Stomach smooth muscle (tissue), 2 donors: ENCODE measurements at regions not wholly inside any gene's neighbourhood (a gene's known extent, or its start where the extent isn't known, plus 50 kb on each side); places are given as distances from the start of the nearest gene placed in this dataset.

ENCODE experiments used
- H3K27ac ChIP-seq: one replicate; pipeline ENCODE4 v1.7.0; 2013; ENCODE audit warnings: mild to moderate bottlenecking, low read length, inconsistent platforms
- H3K27me3 ChIP-seq, 2 donors: one replicate each; pipeline ENCODE4 v1.7.0; 2013; ENCODE audit warnings: low read length in 2 of 2; ENCODE audit not compliant: insufficient read depth in 2 of 2, control insufficient read depth in 1 of 2
- H3K36me3 ChIP-seq, 2 donors: one replicate each; pipeline ENCODE4 v1.7.0; 2013; ENCODE audit warnings: low read length in 2 of 2; ENCODE audit not compliant: control insufficient read depth in 2 of 2, insufficient read depth in 2 of 2
- H3K4me1 ChIP-seq: one replicate; pipeline ENCODE4 v1.7.0; 2013; ENCODE audit warnings: low read length; ENCODE audit not compliant: control insufficient read depth, insufficient read depth
- H3K4me3 ChIP-seq, 2 donors: one replicate each; pipeline ENCODE4 v1.7.0; 2013; ENCODE audit warnings: low read length in 2 of 2
- H3K9ac ChIP-seq, 2 donors: one replicate each; pipeline ENCODE4 v1.7.0; 2013; ENCODE audit warnings: low read length in 2 of 2, mild to moderate bottlenecking in 1 of 2
- H3K9me3 ChIP-seq, 2 donors: one replicate each; pipeline ENCODE4 v1.7.0; 2013; ENCODE audit warnings: low read length in 2 of 2; ENCODE audit not compliant: control insufficient read depth in 2 of 2
- donor health status: healthy.
- donor health status: Pancreatic carcinoma.

DNA sequence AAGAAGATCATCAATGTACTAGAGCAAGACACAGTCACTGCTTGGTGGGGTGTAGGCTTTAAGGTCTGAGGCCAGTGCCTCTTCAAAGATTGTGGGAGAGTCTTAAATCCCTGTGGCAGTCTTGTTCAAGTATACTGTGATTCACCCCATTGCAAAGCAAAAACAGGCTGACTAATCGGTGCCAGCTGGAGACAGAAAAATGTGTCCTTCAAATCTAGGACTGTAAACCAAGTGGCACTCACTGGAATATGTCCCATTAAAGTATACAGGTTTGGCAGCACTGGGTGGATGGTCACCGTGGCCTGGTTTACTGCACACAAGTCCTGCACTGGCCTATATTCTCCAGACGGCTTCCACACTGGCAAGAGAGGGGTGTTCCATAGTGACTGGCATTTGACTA, 1315.3 kb downstream of the TMEM121 start:
- no peak overlapping the region for H3K27ac ChIP-seq
- no peaks in the 10 kb centered on the region for H3K36me3 ChIP-seq
- no peak overlapping the region for H3K9ac ChIP-seq
- peaks cover 3 to 4% of the 10 kb centered on the region in 2 donors for H3K27me3 ChIP-seq
- H3K4me1 ChIP-seq = peaks cover 3% of the 10 kb centered on the region
- H3K9me3 ChIP-seq = no peaks in the 10 kb centered on the region
- H3K4me3 ChIP-seq = no peak overlapping the region

DNA sequence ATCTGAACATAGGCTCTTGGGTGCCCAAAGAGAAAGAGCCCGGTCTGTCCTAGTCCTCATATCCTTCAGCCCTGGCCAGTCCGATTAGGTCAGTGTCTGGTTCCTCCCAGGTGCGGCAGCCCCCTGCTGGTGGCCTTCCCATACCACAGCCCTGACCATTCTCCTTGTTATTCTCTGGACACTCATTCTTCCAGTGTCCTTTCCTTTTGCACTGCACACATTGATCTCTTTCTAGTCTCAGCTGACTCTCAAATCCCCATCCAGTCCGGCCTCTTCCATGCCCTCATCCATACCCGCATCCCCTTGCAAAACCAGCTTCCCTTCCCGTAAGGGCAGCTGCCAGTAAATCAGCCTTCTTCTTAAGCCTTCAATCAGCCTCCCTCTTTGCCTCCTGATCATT, 1316.3 kb downstream of the TMEM121 start:
- H3K9ac ChIP-seq = no peak overlapping the region
- peaks cover 0 to 2% of the 10 kb centered on the region in 2 donors for H3K27me3 ChIP-seq
- H3K4me3 ChIP-seq = no peak overlapping the region
- peaks cover 3% of the 10 kb centered on the region for H3K4me1 ChIP-seq
- no peaks in the 10 kb centered on the region for H3K36me3 ChIP-seq
- H3K9me3 ChIP-seq = no peaks in the 10 kb centered on the region
- H3K27ac ChIP-seq = no peak overlapping the region

DNA sequence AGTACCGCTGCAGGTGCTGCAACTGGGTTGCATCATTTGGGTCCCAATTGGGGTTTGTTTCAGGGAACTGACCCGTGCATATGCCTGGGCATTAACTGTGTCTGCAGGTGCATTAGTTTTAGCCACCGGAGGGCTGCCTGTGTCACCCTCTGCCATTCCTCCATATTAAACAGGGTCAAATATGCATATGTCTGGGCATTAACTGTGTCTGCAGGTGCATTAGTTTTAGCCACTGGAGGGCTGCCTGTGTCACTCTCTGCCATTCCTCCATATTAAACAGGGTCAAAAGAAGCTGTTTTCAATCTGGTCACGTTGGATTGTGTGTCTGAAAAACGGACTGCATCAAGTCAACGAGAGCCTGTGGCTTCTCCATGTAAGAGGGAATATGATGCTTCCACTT, 1317.0 kb downstream of the TMEM121 start:
- Histone ChIP-seq H3K36me3 (no peaks in the 10 kb centered on the region), H3K9me3 (peaks cover 0 to under 1% of the 10 kb centered on the region in 2 donors), H3K4me3 (peak overlapping the region in 1 of 2 donors; percentile 66), H3K27ac (no peak overlapping the region), H3K4me1 (peaks cover 3% of the 10 kb centered on the region), H3K27me3 (peaks cover 0 to 2% of the 10 kb centered on the region in 2 donors), H3K9ac (no peak overlapping the region)

DNA sequence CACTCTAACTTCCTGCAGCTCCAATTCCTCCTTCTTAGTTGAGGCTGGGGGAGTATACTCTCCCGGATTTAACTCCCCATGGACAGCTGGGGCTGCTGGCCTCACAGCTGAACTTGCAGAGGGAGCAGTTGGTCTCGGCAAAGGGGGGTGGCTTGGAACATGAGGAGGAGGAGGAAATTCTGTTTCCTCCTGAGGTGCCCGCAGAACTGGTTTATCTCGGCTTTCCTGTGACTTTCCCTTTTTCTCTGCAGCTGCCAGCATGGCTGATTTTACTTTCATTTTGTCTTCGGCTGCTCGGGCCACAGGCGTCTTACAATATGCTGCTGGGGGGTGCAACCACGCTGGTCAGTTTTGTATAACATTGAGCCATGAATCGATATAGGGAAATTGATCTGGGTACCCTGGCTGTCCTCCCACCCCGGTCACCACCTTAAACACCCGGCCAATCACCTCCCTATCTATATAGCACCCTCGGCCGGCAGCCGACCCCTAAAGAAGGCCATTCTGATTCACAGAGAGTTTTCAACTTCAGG, 1317.6 kb downstream of the TMEM121 start:
- no peaks in the 10 kb centered on the region for H3K36me3 ChIP-seq
- H3K4me3 ChIP-seq = peak overlapping the region; percentile 22 to 66
- peaks cover 0 to 5% of the 10 kb centered on the region in 2 donors for H3K9me3 ChIP-seq
- H3K27ac ChIP-seq = peak overlapping the region; percentile 53
- peaks cover 3% of the 10 kb centered on the region for H3K4me1 ChIP-seq
- peak overlapping the region in 1 of 2 donors; percentile 51 for H3K9ac ChIP-seq
- peaks cover 0 to 2% of the 10 kb centered on the region in 2 donors for H3K27me3 ChIP-seq

DNA sequence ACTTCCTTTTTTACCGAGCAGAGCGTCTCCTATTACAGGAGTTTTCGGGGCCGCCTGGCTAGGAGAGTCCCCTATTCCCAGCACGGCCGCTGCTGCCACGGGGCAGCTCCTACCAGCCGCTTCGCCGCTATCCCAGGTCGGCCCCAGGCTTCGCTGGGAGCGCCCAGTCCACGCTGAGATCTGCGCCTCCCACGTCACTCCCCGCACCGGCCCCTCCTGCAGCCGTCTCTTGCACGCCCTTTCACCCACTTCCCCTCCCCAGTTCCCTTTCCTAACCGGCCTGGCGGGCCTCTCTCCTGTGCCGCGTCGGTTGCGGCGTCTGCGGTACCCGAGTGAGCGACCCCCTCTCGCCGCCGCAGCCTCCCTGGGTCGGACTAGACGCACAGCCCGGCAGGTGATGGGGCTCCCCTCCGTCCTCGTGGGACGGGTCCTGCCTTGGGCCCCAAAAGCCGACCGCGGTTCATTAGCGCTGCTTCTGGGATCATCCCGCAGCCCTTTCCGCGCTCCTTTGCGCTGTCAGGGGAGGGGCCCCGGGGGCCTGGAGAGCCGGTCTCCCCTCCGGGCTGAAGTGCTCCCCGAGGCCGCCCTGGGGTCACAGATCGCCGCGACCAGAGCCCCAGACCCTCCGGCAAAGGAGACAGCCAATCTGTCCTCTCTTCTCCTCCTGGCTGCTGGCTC, 1318.4 kb downstream of the TMEM121 start:
- peaks cover 0 to 5% of the 10 kb centered on the region in 2 donors for H3K9me3 ChIP-seq
- peak overlapping the region; percentile 53 for H3K27ac ChIP-seq
- peak overlapping the region in 1 of 2 donors; percentile 51 for H3K9ac ChIP-seq
- H3K4me3 ChIP-seq = peak overlapping the region; percentile 22 to 66
- H3K27me3 ChIP-seq = peaks cover 0 to 2% of the 10 kb centered on the region in 2 donors
- H3K36me3 ChIP-seq = no peaks in the 10 kb centered on the region
- H3K4me1 ChIP-seq = peaks cover 3% of the 10 kb centered on the region

DNA sequence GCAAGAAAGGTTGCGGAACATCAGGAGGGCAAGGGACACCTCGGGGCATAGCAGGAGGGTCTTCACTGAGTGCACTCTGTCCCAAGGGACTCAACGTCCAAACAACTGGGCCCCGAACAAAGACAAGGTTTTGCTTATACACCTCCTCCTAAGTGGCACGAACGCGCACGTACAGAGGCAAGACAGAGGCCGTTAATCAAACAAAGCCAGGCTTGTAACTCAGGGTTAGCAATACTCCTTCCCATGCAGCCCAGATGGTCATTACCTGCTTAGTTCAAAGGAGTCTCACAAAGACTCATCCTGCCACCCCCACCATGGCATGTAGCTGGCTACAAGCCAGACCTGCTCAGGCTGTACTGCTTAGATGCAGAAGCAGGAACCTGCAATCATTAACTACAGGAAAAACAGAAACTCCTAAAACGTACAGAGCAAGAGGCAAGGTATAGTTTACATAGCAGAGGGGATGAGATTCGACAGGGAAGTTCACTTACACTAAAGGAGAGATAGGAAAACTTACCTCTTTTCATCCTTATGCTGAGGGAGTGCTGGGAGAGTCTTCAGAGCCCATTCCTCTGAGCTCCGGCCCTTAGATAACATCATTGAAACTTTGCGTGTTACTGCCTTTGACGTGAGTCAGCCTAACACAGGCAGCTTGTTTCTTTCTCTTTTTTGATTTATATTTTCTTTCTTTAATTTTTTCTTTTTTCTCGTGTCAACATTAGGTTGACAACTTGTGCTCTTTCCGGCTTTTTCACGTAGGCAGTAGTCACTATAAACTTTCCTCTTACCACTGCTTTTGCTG, 1319.1 kb downstream of the TMEM121 start:
- Histone ChIP-seq H3K4me1 (peaks cover 3% of the 10 kb centered on the region), H3K36me3 (no peaks in the 10 kb centered on the region), H3K27ac (peak overlapping the region; percentile 53), H3K9ac (peak overlapping the region in 1 of 2 donors; percentile 13), H3K4me3 (peak overlapping the region in 1 of 2 donors; percentile 66), H3K9me3 (peaks cover 0 to 5% of the 10 kb centered on the region in 2 donors), H3K27me3 (peaks cover 0 to 2% of the 10 kb centered on the region in 2 donors)

DNA sequence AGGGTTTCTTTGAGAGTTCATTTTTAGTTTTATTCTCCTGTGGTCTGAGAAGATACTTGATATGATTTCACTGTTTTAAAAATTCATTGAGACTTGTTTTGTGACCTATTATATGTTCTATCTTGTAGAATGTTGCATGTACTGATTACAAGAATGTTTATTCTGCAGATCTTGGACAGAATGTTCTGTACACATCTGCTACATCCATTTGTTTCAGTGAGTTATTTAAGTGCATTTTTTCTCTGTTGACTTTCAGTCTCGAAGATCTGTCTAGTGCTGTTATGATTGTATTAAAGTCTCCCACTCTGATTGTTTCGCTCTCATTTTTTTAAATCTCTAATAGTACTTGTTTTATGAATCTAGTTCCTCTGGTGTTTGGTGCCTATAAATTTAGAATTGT, 1319.8 kb downstream of the TMEM121 start:
- Histone ChIP-seq H3K27me3 (peaks cover 0 to 4% of the 10 kb centered on the region in 2 donors), H3K9ac (no peak overlapping the region), H3K27ac (no peak overlapping the region), H3K4me3 (no peak overlapping the region), H3K9me3 (peaks cover 0 to 5% of the 10 kb centered on the region in 2 donors), H3K36me3 (no peaks in the 10 kb centered on the region), H3K4me1 (peaks cover 3% of the 10 kb centered on the region)

DNA sequence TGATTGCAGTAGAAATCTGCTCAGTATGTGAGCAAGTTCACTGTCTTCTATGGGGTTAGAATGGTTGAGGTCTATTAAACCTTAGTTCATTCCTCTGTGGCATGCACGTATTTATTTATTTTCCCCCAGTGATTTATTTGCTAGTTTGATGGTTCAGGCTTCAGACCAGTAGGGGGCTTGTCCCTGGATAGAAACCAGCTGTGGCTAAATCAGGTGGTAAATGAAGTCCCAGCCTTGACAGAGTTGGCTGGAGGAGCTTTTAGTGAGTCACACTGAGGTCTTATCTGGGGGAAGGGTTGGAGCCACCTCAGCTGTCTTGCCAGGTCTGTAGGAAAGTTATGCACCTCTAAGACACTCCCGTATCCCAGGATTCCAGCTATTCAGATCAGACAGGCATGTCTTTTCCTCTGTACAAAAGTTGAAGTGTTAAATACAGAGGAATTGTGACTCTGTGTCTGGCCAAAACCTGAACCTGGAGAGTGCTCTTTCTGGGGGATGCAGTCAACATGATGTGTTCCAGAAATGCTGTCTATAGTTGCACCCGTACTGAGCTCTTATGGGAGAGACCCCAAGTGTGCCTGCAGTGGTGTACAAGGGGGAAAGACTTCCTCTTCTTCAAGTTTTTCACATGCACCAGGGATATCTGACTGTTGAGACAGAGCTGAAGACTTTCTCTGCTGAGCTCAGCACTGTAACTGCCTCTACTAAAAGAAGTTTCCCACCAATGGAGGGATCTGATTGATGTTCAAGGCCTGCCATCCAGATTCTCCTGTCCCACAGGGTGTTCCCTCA, 1322.1 kb downstream of the TMEM121 start:
- Histone ChIP-seq H3K4me1 (peaks cover 3% of the 10 kb centered on the region), H3K36me3 (no peaks in the 10 kb centered on the region), H3K9ac (no peak overlapping the region), H3K27me3 (peaks cover 2 to 5% of the 10 kb centered on the region in 2 donors), H3K27ac (no peak overlapping the region), H3K4me3 (no peak overlapping the region), H3K9me3 (peaks cover 0 to 11% of the 10 kb centered on the region in 2 donors)

DNA sequence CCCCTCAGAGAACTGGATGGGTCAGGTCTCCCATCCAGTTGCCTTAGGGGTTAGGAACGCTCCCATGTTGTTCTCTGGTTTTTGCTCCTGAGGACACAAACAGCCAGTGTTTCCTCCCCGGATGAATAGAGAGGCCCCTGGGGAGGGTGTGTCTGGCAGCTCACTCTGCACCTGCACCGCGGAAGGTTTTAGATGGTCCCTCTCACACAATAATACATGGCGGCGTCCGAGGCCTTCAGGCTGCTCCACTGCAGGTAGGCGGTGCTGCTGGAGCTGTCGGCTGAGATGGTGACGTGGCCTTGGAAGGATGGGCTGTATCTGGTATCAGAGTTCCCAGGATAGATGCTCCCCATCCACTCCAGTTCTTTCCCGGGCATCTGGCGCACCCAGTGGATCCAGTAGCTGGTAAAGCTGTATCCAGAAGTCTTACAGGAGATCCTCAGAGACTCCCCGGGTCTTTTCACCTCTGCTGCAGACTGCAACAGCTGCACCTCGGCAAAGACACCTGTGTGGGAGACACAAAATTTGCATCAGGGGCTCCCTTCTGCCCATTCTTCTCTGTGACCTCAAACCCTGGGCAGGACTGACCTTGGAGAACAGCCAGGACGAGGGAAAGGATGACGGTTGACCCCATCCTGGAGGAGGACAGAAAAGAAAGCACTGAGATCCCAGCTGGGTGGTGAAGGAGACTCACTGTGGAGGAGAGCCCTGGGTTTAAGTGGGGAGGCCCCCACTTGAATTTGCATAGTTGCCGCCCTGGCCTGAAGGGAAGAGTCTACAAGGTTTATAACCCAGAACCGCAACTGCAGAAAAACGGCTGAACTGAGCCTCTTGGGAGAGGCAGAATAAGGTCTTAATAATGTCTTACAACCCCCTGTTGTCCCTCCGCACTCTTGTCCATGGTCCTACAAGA, 1324.8 kb downstream of the TMEM121 start:
- Histone ChIP-seq H3K27me3 (peaks cover 2 to 7% of the 10 kb centered on the region in 2 donors), H3K4me3 (no peak overlapping the region), H3K9ac (no peak overlapping the region), H3K27ac (no peak overlapping the region), H3K9me3 (peaks cover 0 to 11% of the 10 kb centered on the region in 2 donors), H3K4me1 (no peaks in the 10 kb centered on the region), H3K36me3 (no peaks in the 10 kb centered on the region)
